ENCODE measurements at regions not wholly inside any gene's neighbourhood (a gene's known extent, or its start where the extent isn't known, plus 50 kb on each side); places are given as distances from the start of the nearest gene placed in this dataset.
"Not testable (repeated sequence)": the region's sequence is repeated elsewhere in the genome, so short reads cannot be mapped to it uniquely, and the experiment has no call there.

DNA sequence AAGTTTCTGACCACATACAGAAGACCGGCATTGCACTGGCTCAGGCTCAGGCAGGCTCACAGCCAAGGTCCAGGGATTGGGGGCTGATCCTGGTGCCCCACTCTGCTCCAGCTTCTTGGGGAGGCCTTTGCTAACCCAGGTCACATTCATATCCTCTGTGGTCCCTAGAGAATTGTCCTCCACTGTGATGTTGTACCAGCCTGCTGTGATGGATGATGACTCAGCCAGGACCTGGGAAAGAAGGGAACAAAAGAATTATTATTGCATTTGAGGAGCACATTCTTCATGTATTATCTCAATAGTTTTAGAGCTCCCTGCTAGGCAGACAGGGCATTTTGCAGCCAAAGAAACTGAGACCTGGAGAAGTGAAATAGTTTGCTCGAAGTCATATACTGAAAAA lies 114.3 kb upstream of the ETV3 start:
- H3K27ac ChIP-seq (ENCODE audit: low read depth, low read length) = no peak overlapping the region
- TF ChIP-seq, protein P1, sequence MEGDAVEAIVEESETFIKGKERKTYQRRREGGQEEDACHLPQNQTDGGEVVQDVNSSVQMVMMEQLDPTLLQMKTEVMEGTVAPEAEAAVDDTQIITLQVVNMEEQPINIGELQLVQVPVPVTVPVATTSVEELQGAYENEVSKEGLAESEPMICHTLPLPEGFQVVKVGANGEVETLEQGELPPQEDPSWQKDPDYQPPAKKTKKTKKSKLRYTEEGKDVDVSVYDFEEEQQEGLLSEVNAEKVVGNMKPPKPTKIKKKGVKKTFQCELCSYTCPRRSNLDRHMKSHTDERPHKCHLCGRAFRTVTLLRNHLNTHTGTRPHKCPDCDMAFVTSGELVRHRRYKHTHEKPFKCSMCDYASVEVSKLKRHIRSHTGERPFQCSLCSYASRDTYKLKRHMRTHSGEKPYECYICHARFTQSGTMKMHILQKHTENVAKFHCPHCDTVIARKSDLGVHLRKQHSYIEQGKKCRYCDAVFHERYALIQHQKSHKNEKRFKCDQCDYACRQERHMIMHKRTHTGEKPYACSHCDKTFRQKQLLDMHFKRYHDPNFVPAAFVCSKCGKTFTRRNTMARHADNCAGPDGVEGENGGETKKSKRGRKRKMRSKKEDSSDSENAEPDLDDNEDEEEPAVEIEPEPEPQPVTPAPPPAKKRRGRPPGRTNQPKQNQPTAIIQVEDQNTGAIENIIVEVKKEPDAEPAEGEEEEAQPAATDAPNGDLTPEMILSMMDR (IDR thresholded peaks at IDR 0.05; ENCODE audit: low read depth, low read length, poor library complexity, severe bottlenecking) = no peak
- TF ChIP-seq EZH2phosphoT487 (IDR thresholded peaks at IDR 0.05; ENCODE audit: borderline replicate concordance, low read length) = no peak
- no peaks in the 10 kb centered on the region for H3K9me3 ChIP-seq (ENCODE audit: control insufficient read depth, insufficient read depth, low read length)
- no peaks in the 10 kb centered on the region for H3K36me3 ChIP-seq (ENCODE audit: control insufficient read depth, low read length)
- no peaks in the 10 kb centered on the region for H3K9me2 ChIP-seq (replicated peaks; ENCODE audit: control insufficient read depth, low read length)
- H3K4me3 ChIP-seq (ENCODE audit: low read length) = no peak overlapping the region
- H3K27me3 ChIP-seq (ENCODE audit: control insufficient read depth, low read length) = peaks cover 9% of the 10 kb centered on the region; the same call in 1 of the 2 replicates
- no peaks in the 10 kb centered on the region for H3F3A ChIP-seq (ENCODE audit: control insufficient read depth, insufficient read depth)
- H3K79me2 ChIP-seq (ENCODE audit: control insufficient read depth, low read length) = no peaks in the 10 kb centered on the region
- no peaks in the 10 kb centered on the region for H3K4me1 ChIP-seq (ENCODE audit: control insufficient read depth, low read length)
- no peaks in the 10 kb centered on the region for H4K20me1 ChIP-seq (ENCODE audit: control insufficient read depth, insufficient read depth, low read depth, low read length)
- H3K4me2 ChIP-seq (ENCODE audit: low read length) = no peak overlapping the region

DNA sequence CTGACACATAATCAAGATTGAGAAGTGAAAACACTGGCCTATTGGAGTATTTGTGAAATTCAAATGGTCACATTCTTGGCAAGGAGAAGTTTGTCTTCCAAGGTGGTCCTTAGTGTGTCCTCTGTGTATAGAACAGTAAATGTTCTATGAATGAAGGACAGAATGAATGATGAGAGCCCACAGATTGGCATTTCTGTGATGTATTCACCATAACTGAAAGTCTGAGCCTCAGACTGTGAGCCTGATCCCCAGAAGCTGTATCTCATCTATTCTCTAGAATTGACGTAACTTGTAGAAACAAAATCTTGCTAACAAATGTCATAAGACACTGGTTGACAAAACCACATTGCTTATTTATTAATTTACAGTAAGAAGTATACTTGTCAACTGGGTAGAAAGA lies 111.5 kb upstream of the ETV3 start:
- H3K4me3 ChIP-seq (ENCODE audit: low read length) = no peak overlapping the region
- H4K20me1 ChIP-seq (ENCODE audit: control insufficient read depth, insufficient read depth, low read depth, low read length) = no peaks in the 10 kb centered on the region
- no peaks in the 10 kb centered on the region for H3K4me1 ChIP-seq (ENCODE audit: control insufficient read depth, low read length)
- no peaks in the 10 kb centered on the region for H3K36me3 ChIP-seq (ENCODE audit: control insufficient read depth, low read length)
- no peaks in the 10 kb centered on the region for H3K79me2 ChIP-seq (ENCODE audit: control insufficient read depth, low read length)
- no peak overlapping the region for H3K4me2 ChIP-seq (ENCODE audit: low read length)
- H3K9me2 ChIP-seq (replicated peaks; ENCODE audit: control insufficient read depth, low read length) = no peaks in the 10 kb centered on the region
- no peak overlapping the region for H3K27ac ChIP-seq (ENCODE audit: low read depth, low read length)
- H3K9me3 ChIP-seq (ENCODE audit: control insufficient read depth, insufficient read depth, low read length) = no peaks in the 10 kb centered on the region
- peaks cover 9% of the 10 kb centered on the region; the same call in 1 of the 2 replicates for H3K27me3 ChIP-seq (ENCODE audit: control insufficient read depth, low read length)
- TF ChIP-seq EZH2phosphoT487 (IDR thresholded peaks at IDR 0.05; ENCODE audit: borderline replicate concordance, low read length) = no peak
- TF ChIP-seq, protein P1 (IDR thresholded peaks at IDR 0.05; ENCODE audit: low read depth, low read length, poor library complexity, severe bottlenecking) = no peak
- no peaks in the 10 kb centered on the region for H3F3A ChIP-seq (ENCODE audit: control insufficient read depth, insufficient read depth)

DNA sequence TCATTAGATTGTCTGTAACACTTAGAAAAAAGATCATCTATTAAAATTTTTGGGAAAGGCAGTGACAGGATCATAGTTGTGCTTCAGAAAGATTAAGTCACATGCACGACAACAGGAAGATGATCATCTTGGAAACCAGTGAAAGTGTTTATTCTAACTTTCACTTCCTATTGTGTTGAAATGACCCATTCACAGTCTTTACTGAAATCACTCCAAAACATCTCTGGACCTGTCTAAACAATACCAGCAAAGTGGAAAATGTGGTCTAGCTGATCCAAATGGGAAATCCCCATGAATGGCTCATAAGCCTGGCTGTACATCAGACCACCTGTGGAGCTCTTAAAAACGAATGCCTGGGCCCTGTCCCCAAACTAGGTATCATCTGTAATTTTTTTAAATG lies 111.1 kb upstream of the ETV3 start:
- Histone ChIP-seq H3K4me2 (ENCODE audit: low read length) (no peak overlapping the region), H3K27ac (ENCODE audit: low read depth, low read length) (no peak overlapping the region), H3K4me1 (ENCODE audit: control insufficient read depth, low read length) (no peaks in the 10 kb centered on the region), H3K27me3 (ENCODE audit: control insufficient read depth, low read length) (peaks cover 9% of the 10 kb centered on the region; the same call in 1 of the 2 replicates), H3K36me3 (ENCODE audit: control insufficient read depth, low read length) (no peaks in the 10 kb centered on the region), H3K9me2 (replicated peaks; ENCODE audit: control insufficient read depth, low read length) (no peaks in the 10 kb centered on the region), H3F3A (ENCODE audit: control insufficient read depth, insufficient read depth) (no peaks in the 10 kb centered on the region), H3K79me2 (ENCODE audit: control insufficient read depth, low read length) (no peaks in the 10 kb centered on the region), H3K9me3 (ENCODE audit: control insufficient read depth, insufficient read depth, low read length) (no peaks in the 10 kb centered on the region), H3K4me3 (ENCODE audit: low read length) (no peak overlapping the region), H4K20me1 (ENCODE audit: control insufficient read depth, insufficient read depth, low read depth, low read length) (no peaks in the 10 kb centered on the region)
- no peak for TF ChIP-seq EZH2phosphoT487 (IDR thresholded peaks at IDR 0.05; ENCODE audit: borderline replicate concordance, low read length)
- TF ChIP-seq, protein P1 (IDR thresholded peaks at IDR 0.05; ENCODE audit: low read depth, low read length, poor library complexity, severe bottlenecking) = no peak

DNA sequence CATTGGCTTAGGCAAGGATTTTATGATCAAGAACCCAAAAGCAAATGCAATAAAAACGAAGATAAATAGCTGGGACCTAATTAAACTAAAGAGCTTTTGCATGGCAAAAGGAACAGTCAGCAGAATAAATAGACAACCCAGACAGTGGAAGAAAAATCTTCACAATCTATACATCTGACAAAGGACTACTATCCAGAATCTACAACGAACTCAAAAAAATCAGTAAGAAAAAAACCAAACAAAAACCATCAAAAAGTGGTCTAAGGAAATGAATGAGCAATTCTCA lies 109.5 kb upstream of the ETV3 start:
- H3K9me3 ChIP-seq (ENCODE audit: control insufficient read depth, insufficient read depth, low read length); H3K36me3 ChIP-seq (ENCODE audit: control insufficient read depth, low read length); H3K4me2 ChIP-seq (ENCODE audit: low read length); H3F3A ChIP-seq (ENCODE audit: control insufficient read depth, insufficient read depth); H3K27ac ChIP-seq (ENCODE audit: low read depth, low read length); H3K79me2 ChIP-seq (ENCODE audit: control insufficient read depth, low read length); H3K9me2 ChIP-seq (replicated peaks; ENCODE audit: control insufficient read depth, low read length); H3K27me3 ChIP-seq (ENCODE audit: control insufficient read depth, low read length); H3K4me1 ChIP-seq (ENCODE audit: control insufficient read depth, low read length); H4K20me1 ChIP-seq (ENCODE audit: control insufficient read depth, insufficient read depth, low read depth, low read length); H3K4me3 ChIP-seq (ENCODE audit: low read length): not testable (repeated sequence)
